IMR-90 (cell line): ENCODE measurements at regions not wholly inside any gene's neighbourhood (a gene's known extent, or its start where the extent isn't known, plus 50 kb on each side); places are given as distances from the start of the nearest gene placed in this dataset.

Experiments
- CEBPB ChIP-seq: IDR thresholded peaks from 2 replicates; pipeline ENCODE4 v1.6.1; 2012; ENCODE audit warnings: low read depth, low read length, improper control_type of control experiment
- CHD1 ChIP-seq: IDR thresholded peaks from 2 replicates; pipeline ENCODE4 v1.6.1; 2012; ENCODE audit warnings: low read depth, low read length, improper control_type of control experiment
- FOS ChIP-seq: fragments of 150-350 bp; IDR thresholded peaks from 2 replicates; pipeline ENCODE4 v1.6.1; 2016; ENCODE audit warnings: low read depth, low read length
- MAFK ChIP-seq: IDR thresholded peaks from 2 replicates; pipeline ENCODE4 v1.6.1; 2012; ENCODE audit warnings: low read depth, low read length, improper control_type of control experiment
- POLR2A ChIP-seq: IDR thresholded peaks from 2 replicates; pipeline ENCODE4 v1.6.1; 2012; ENCODE audit warnings: mild to moderate bottlenecking, low read depth, low read length
- RCOR1 ChIP-seq: IDR thresholded peaks from 2 replicates; pipeline ENCODE4 v1.6.1; 2012; ENCODE audit warnings: mild to moderate bottlenecking, low read length, improper control_type of control experiment; ENCODE audit not compliant: insufficient replicate concordance
- RFX5 ChIP-seq: IDR thresholded peaks from 2 replicates; pipeline ENCODE4 v1.8.0; 2012; ENCODE audit warnings: low read depth, mild to moderate bottlenecking, low read length, moderate library complexity
- SMC3 ChIP-seq: fragments of 150-350 bp; IDR thresholded peaks from 2 replicates; pipeline ENCODE4 v1.6.1; 2016; ENCODE audit warnings: low read depth, mild to moderate bottlenecking, antibody characterized with exemption, low read length, moderate library complexity
- USF2 ChIP-seq: fragments of 150-350 bp; IDR thresholded peaks from 2 replicates; pipeline ENCODE4 v1.6.1; 2017; ENCODE audit warnings: mild to moderate bottlenecking, antibody characterized with exemption, low read length, low read depth
- TF ChIP-seq, protein P1 (sequence below): conservative IDR thresholded peaks from 2 replicates; pipeline ENCODE4 v1.5.1; 2012; ENCODE audit warnings: mild to moderate bottlenecking, low read depth, low read length, improper control_type of control experiment
- TF ChIP-seq, protein P2 (sequence below): fragments of 150-350 bp; IDR thresholded peaks from 2 replicates; pipeline ENCODE4 v1.6.1; 2016; ENCODE audit warnings: low read depth, mild to moderate bottlenecking, low read length, moderate library complexity, borderline replicate concordance

DNA sequence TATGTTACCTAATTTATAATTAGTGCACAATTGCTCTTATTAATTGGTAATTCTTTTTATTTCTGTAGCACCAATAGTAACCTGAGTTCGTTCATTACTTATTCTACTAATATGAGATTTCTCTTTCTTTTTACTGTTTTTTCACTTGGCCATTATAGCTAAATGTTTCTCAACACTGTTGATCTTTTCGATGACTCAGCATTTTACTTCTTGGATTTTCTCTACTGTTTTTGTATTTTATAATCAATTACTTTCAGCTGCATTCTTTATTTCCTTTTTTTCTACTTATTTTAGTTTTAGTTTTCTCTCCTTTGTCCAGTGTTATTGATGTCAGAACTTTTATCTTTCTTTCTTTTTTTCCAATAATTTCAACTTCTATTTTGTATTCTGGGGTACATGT lies 589.4 kb upstream of the SOX11 start:
- TF ChIP-seq, protein P1, sequence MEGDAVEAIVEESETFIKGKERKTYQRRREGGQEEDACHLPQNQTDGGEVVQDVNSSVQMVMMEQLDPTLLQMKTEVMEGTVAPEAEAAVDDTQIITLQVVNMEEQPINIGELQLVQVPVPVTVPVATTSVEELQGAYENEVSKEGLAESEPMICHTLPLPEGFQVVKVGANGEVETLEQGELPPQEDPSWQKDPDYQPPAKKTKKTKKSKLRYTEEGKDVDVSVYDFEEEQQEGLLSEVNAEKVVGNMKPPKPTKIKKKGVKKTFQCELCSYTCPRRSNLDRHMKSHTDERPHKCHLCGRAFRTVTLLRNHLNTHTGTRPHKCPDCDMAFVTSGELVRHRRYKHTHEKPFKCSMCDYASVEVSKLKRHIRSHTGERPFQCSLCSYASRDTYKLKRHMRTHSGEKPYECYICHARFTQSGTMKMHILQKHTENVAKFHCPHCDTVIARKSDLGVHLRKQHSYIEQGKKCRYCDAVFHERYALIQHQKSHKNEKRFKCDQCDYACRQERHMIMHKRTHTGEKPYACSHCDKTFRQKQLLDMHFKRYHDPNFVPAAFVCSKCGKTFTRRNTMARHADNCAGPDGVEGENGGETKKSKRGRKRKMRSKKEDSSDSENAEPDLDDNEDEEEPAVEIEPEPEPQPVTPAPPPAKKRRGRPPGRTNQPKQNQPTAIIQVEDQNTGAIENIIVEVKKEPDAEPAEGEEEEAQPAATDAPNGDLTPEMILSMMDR = no peak
- TF ChIP-seq, protein P2, sequence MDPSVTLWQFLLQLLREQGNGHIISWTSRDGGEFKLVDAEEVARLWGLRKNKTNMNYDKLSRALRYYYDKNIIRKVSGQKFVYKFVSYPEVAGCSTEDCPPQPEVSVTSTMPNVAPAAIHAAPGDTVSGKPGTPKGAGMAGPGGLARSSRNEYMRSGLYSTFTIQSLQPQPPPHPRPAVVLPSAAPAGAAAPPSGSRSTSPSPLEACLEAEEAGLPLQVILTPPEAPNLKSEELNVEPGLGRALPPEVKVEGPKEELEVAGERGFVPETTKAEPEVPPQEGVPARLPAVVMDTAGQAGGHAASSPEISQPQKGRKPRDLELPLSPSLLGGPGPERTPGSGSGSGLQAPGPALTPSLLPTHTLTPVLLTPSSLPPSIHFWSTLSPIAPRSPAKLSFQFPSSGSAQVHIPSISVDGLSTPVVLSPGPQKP = no peak
- TF ChIP-seq POLR2A (no peak), MAFK (peak; percentile 100), SMC3 (no peak), USF2 (no peak), CHD1 (no peak), RFX5 (no peak), RCOR1 (no peak), CEBPB (no peak), FOS (no peak)
